Calu3 (cell line): ENCODE measurements at regions not wholly inside any gene's neighbourhood (a gene's known extent, or its start where the extent isn't known, plus 50 kb on each side); places are given as distances from the start of the nearest gene placed in this dataset.

Experiments used
- BruUV-seq: library from RNA; stranded (reverse); fragments of 400-500 nt; replicated peaks from 2 replicates; lab custom pipeline; 2021; lab: Mats Ljungman, UMichigan
- CTCF ChIA-PET: fragments of 300-600 bp; sonication (Branson Sonifier 250); formaldehyde crosslinking; loops from one replicate; lab custom pipeline; 2022; ENCODE audit warnings: antibody characterized with exemption; lab: Charles Lee
- DNase-seq: peaks from one replicate; pipeline ENCODE4 v3.0.0; 2022
- H3K27ac Mint-ChIP-seq: one replicate; pipeline ENCODE4 v1.8.0; 2022; ENCODE audit warnings: mixed read lengths; ENCODE audit not compliant: unreplicated experiment
- H3K27me3 Mint-ChIP-seq: one replicate; pipeline ENCODE4 v1.8.0; 2022; ENCODE audit warnings: mixed read lengths; ENCODE audit not compliant: unreplicated experiment
- H3K36me3 Mint-ChIP-seq: one replicate; pipeline ENCODE4 v1.8.0; 2022; ENCODE audit warnings: mild to moderate bottlenecking, moderate library complexity, mixed read lengths; ENCODE audit not compliant: insufficient read depth, unreplicated experiment
- H3K4me1 Mint-ChIP-seq: one replicate; pipeline ENCODE4 v1.8.0; 2022; ENCODE audit warnings: mild to moderate bottlenecking, low read depth, mixed read lengths; ENCODE audit not compliant: unreplicated experiment
- H3K4me3 Mint-ChIP-seq: one replicate; pipeline ENCODE4 v1.8.0; 2022; ENCODE audit warnings: mild to moderate bottlenecking, low read depth, moderate library complexity, mixed read lengths; ENCODE audit not compliant: unreplicated experiment
- H3K9me3 Mint-ChIP-seq: one replicate; pipeline ENCODE4 v1.8.0; 2022; ENCODE audit warnings: low read depth, mixed read lengths; ENCODE audit not compliant: unreplicated experiment
- intact Hi-C: fragments of 100-400 bp; cut with micrococcal nuclease; formaldehyde crosslinking; loops from one replicate; pipeline ENCODE4 v1.10.0; 2022; ENCODE audit not compliant: unreplicated experiment
- TF ChIP-seq, protein P1 (sequence below): fragments of 200-600 bp; IDR thresholded peaks from one replicate; pipeline ENCODE4 v1.8.0; 2022; ENCODE audit warnings: antibody characterized with exemption; ENCODE audit not compliant: unreplicated experiment

DNA sequence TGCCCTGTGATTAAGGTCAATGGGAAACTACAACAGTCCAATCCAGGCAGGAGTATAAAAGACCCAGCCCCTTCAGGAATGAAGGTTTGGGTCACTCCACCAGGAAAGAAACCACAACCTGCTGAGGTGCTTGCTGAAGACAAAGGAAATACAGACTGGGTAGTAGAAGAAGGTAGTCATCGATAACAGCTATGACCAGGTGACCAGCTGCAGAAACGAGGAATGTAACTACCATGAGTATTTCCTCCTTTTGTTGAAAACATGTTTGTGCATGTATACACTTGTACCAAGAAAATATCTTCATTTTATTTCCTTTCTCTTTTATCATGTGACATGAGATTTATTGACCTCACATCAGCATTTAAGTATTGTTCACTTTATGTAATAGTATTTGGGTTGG, 409.1 kb downstream of the FOXG1 start:
- CTCF ChIA-PET = no interaction called here
- Mint-ChIP-seq H3K27ac (no peak overlapping the region), H3K27me3 (no peaks in the 10 kb centered on the region), H3K4me1 (no peaks in the 10 kb centered on the region), H3K4me3 (no peak overlapping the region), H3K36me3 (no peaks in the 10 kb centered on the region), H3K9me3 (peaks cover 4% of the 10 kb centered on the region)
- no TSS peak for BruUV-seq
- no peak for DNase-seq
- TF ChIP-seq, protein P1, sequence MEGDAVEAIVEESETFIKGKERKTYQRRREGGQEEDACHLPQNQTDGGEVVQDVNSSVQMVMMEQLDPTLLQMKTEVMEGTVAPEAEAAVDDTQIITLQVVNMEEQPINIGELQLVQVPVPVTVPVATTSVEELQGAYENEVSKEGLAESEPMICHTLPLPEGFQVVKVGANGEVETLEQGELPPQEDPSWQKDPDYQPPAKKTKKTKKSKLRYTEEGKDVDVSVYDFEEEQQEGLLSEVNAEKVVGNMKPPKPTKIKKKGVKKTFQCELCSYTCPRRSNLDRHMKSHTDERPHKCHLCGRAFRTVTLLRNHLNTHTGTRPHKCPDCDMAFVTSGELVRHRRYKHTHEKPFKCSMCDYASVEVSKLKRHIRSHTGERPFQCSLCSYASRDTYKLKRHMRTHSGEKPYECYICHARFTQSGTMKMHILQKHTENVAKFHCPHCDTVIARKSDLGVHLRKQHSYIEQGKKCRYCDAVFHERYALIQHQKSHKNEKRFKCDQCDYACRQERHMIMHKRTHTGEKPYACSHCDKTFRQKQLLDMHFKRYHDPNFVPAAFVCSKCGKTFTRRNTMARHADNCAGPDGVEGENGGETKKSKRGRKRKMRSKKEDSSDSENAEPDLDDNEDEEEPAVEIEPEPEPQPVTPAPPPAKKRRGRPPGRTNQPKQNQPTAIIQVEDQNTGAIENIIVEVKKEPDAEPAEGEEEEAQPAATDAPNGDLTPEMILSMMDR = no peak
- intact Hi-C loops = no loop called here

DNA sequence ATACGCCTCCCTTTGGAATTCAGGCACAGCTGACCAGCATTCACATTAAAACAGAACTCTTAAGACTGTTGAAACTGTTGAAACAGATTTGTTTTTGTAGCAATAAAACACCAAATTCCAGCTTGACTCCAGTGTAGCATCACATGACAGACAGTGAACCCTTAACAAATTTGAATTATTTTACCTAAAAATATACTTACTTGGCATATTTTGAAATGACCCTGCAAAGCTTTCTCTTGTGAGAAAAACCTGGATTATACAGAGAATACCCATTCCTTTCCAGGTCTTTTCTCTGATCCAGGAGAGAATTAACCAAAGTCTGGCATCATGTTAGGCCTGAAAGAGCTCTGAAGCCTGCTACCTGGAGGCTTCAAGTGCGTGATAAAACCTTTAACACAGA, 410.3 kb downstream of the FOXG1 start:
- Mint-ChIP-seq H3K4me1 (no peaks in the 10 kb centered on the region), H3K27me3 (no peaks in the 10 kb centered on the region), H3K27ac (no peak overlapping the region), H3K4me3 (no peak overlapping the region), H3K36me3 (no peaks in the 10 kb centered on the region), H3K9me3 (peaks cover 4% of the 10 kb centered on the region)
- intact Hi-C loops = no loop called here
- CTCF ChIA-PET = no interaction called here
- no peak for DNase-seq
- TF ChIP-seq, protein P1 = no peak
- BruUV-seq = no TSS peak

DNA sequence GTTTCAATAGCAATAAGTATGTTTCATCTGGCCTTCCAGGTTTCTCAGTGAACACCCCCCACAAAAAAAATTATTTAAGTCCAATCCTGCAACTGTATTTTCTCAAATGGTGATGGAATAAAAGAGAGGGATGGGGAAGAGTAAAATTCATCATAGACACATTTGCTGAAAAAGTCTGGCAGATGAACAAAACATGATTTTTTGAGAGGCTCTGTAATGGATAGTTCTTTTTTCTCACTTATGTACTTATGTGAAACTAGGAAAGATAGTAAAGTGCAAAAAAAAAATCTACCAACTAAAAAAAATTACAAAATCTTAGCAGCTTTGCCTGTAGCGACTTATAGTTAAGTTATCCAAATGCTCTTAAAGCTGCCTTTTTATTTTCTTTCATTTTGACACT, 412.4 kb downstream of the FOXG1 start:
- intact Hi-C loops = no loop called here
- CTCF ChIA-PET = no interaction called here
- Mint-ChIP-seq H3K27ac (no peak overlapping the region), H3K36me3 (no peaks in the 10 kb centered on the region), H3K4me3 (no peak overlapping the region), H3K27me3 (no peaks in the 10 kb centered on the region), H3K9me3 (peaks cover 4% of the 10 kb centered on the region), H3K4me1 (no peaks in the 10 kb centered on the region)
- TF ChIP-seq, protein P1 = no peak
- no peak for DNase-seq
- BruUV-seq = no TSS peak

DNA sequence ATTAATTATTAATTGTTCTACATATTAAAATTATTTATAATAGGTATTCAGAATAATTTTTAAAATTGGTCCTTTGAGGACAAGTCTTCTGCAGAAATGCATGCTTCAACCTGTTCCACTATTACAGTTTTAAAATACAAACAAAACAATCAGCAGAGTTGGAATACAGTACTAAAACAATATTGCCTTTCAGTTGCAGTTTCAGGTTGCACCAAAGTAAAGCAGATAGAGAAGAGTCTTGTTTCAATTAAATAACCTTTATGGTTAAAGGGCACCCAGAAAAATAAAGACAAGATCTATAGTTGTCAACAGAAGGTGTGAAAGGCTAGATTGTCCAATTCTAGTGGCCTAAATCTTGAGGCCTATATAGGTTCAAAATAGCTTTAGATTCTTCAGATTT, 424.5 kb downstream of the FOXG1 start:
- intact Hi-C loops = no loop called here
- H3K4me1 Mint-ChIP-seq = no peaks in the 10 kb centered on the region
- no peak overlapping the region for H3K4me3 Mint-ChIP-seq
- TF ChIP-seq, protein P1 = no peak
- no peak for DNase-seq
- CTCF ChIA-PET = no interaction called here
- H3K36me3 Mint-ChIP-seq = no peaks in the 10 kb centered on the region
- H3K9me3 Mint-ChIP-seq = no peaks in the 10 kb centered on the region
- BruUV-seq = no TSS peak
- no peak overlapping the region for H3K27ac Mint-ChIP-seq
- H3K27me3 Mint-ChIP-seq = no peaks in the 10 kb centered on the region
